ENCODE measurements at regions not wholly inside any gene's neighbourhood (a gene's known extent, or its start where the extent isn't known, plus 50 kb on each side); places are given as distances from the start of the nearest gene placed in this dataset.

DNA sequence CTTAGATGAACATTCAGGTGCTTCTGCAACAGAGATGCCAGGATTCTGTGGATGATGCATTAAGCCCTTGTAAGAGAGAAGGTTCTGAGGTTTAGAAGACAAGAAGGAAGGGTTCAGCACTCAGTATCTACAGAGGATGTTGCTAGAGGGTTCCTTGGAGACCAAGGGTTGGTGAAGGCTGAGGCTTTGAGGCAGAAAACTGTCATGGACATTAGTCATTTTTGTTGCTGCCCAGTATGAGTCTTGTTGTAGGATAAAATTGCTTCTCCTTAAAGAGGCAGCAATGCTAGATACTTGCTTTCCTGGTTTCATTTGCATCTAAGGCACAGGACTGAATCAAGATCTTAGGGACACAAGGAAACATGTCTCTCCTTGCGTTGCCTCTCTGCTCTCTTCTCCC is 319.4 kb upstream of the NFIA start:
- TF ChIP-seq EZH2phosphoT487 (IDR thresholded peaks at IDR 0.05; ENCODE audit: borderline replicate concordance, low read depth, low read length): no peak
- TF ChIP-seq, protein P1, sequence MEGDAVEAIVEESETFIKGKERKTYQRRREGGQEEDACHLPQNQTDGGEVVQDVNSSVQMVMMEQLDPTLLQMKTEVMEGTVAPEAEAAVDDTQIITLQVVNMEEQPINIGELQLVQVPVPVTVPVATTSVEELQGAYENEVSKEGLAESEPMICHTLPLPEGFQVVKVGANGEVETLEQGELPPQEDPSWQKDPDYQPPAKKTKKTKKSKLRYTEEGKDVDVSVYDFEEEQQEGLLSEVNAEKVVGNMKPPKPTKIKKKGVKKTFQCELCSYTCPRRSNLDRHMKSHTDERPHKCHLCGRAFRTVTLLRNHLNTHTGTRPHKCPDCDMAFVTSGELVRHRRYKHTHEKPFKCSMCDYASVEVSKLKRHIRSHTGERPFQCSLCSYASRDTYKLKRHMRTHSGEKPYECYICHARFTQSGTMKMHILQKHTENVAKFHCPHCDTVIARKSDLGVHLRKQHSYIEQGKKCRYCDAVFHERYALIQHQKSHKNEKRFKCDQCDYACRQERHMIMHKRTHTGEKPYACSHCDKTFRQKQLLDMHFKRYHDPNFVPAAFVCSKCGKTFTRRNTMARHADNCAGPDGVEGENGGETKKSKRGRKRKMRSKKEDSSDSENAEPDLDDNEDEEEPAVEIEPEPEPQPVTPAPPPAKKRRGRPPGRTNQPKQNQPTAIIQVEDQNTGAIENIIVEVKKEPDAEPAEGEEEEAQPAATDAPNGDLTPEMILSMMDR (conservative IDR thresholded peaks at IDR 0.05; ENCODE audit: low read length): no peak
- Histone ChIP-seq H3K9me2 (ENCODE audit: insufficient read depth, low read length) (no peaks in the 10 kb centered on the region), H2AFZ (ENCODE audit: low read length) (no peak overlapping the region), H3K4me3 (ENCODE audit: low read depth, low read length, poor library complexity, severe bottlenecking) (no peak overlapping the region), H3K4me1 (ENCODE audit: insufficient read depth, low read length, poor library complexity, severe bottlenecking) (no peaks in the 10 kb centered on the region), H3K9me3 (ENCODE audit: low read length) (no peaks in the 10 kb centered on the region), H3K4me2 (ENCODE audit: low read length) (no peak overlapping the region), H3K36me3 (ENCODE audit: insufficient read depth, low read length) (no peaks in the 10 kb centered on the region), H3K79me2 (ENCODE audit: insufficient read depth, low read depth, low read length) (no peaks in the 10 kb centered on the region), H4K20me1 (ENCODE audit: insufficient read depth, low read length) (no peaks in the 10 kb centered on the region), H3K27ac (ENCODE audit: low read depth, low read length, poor library complexity, severe bottlenecking) (no peak overlapping the region)
- no TSS peak for BruUV-seq (replicated peaks)
- POLR2A ChIA-PET: no interaction called here
- CTCF ChIA-PET (ENCODE audit: unreplicated experiment): no interaction called here
- no peak for DNase-seq (ENCODE audit: low spot score)
- intact Hi-C loops (cut with micrococcal nuclease; ENCODE audit: unreplicated experiment): no loop called here

DNA sequence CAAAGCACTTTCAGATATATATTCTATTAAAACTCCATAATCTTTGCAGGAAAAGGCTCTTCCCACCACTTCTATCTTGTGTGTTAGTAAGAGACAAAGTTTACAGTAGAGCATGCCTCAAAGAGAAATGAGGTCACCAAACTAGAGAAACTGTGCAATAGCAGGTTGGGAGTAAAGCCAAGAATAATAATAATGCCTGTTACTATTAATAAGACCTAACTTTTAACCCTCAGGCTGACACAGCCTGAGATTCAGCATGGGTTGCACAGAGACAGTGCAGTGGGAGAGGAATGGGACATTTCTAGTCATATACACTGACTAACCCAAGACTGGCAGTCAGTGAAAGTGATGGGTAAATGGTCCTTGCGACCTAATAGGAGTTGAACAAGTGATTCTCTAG is 320.2 kb upstream of the NFIA start:
- H2AFZ ChIP-seq (ENCODE audit: low read length): no peak overlapping the region
- H3K27ac ChIP-seq (ENCODE audit: low read depth, low read length, poor library complexity, severe bottlenecking): no peak overlapping the region
- TF ChIP-seq, protein P1 (conservative IDR thresholded peaks at IDR 0.05; ENCODE audit: low read length): no peak
- no peak for TF ChIP-seq EZH2phosphoT487 (IDR thresholded peaks at IDR 0.05; ENCODE audit: borderline replicate concordance, low read depth, low read length)
- no TSS peak for BruUV-seq (replicated peaks)
- ChIA-PET CTCF (ENCODE audit: unreplicated experiment) (no interaction called here), POLR2A (no interaction called here)
- H3K4me3 ChIP-seq (ENCODE audit: low read depth, low read length, poor library complexity, severe bottlenecking): no peak overlapping the region
- H3K4me1 ChIP-seq (ENCODE audit: insufficient read depth, low read length, poor library complexity, severe bottlenecking): no peaks in the 10 kb centered on the region
- no peak for DNase-seq (ENCODE audit: low spot score)
- no peaks in the 10 kb centered on the region for H3K9me2 ChIP-seq (ENCODE audit: insufficient read depth, low read length)
- H3K4me2 ChIP-seq (ENCODE audit: low read length): no peak overlapping the region
- no peaks in the 10 kb centered on the region for H4K20me1 ChIP-seq (ENCODE audit: insufficient read depth, low read length)
- H3K9me3 ChIP-seq (ENCODE audit: low read length): no peaks in the 10 kb centered on the region
- intact Hi-C loops (cut with micrococcal nuclease; ENCODE audit: unreplicated experiment): no loop called here
- no peaks in the 10 kb centered on the region for H3K36me3 ChIP-seq (ENCODE audit: insufficient read depth, low read length)
- no peaks in the 10 kb centered on the region for H3K79me2 ChIP-seq (ENCODE audit: insufficient read depth, low read depth, low read length)

DNA sequence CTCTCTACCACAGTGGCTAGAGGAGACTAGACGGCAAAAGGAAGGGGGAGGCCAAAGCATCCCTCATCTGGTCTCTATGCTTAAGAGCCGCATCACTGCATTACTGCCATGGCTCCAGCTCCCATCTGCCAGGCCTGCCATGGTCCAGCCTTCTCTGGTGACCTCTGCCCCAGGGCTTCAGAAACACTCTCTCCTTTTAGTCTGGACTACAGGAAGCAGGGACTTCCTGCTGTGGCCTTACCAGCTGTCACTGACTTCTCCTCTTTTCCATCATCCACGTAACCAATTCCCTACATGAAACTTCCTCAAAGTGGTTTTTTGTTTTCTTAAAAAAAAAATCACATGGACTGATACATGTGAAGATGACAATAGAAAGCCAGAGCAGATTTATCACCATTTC is 323.1 kb upstream of the NFIA start:
- no peaks in the 10 kb centered on the region for H3K9me2 ChIP-seq (ENCODE audit: insufficient read depth, low read length)
- intact Hi-C loops (cut with micrococcal nuclease; ENCODE audit: unreplicated experiment): no loop called here
- CTCF ChIA-PET (ENCODE audit: unreplicated experiment): no interaction called here
- H2AFZ ChIP-seq (ENCODE audit: low read length): no peak overlapping the region
- POLR2A ChIA-PET: no interaction called here
- H3K9me3 ChIP-seq (ENCODE audit: low read length): no peaks in the 10 kb centered on the region
- no peaks in the 10 kb centered on the region for H3K79me2 ChIP-seq (ENCODE audit: insufficient read depth, low read depth, low read length)
- BruUV-seq (replicated peaks): no TSS peak
- H3K27ac ChIP-seq (ENCODE audit: low read depth, low read length, poor library complexity, severe bottlenecking): no peak overlapping the region
- H4K20me1 ChIP-seq (ENCODE audit: insufficient read depth, low read length): no peaks in the 10 kb centered on the region
- H3K4me1 ChIP-seq (ENCODE audit: insufficient read depth, low read length, poor library complexity, severe bottlenecking): no peaks in the 10 kb centered on the region
- DNase-seq (ENCODE audit: low spot score): no peak
- H3K4me2 ChIP-seq (ENCODE audit: low read length): no peak overlapping the region
- no peak overlapping the region for H3K4me3 ChIP-seq (ENCODE audit: low read depth, low read length, poor library complexity, severe bottlenecking)
- H3K36me3 ChIP-seq (ENCODE audit: insufficient read depth, low read length): no peaks in the 10 kb centered on the region
- TF ChIP-seq EZH2phosphoT487 (IDR thresholded peaks at IDR 0.05; ENCODE audit: borderline replicate concordance, low read depth, low read length): no peak
- TF ChIP-seq, protein P1 (conservative IDR thresholded peaks at IDR 0.05; ENCODE audit: low read length): no peak

All from OCI-LY7 (cell line).